H1 (cell line): ENCODE measurements at regions not wholly inside any gene's neighbourhood (a gene's known extent, or its start where the extent isn't known, plus 50 kb on each side); places are given as distances from the start of the nearest gene placed in this dataset.

Experiments
- EP300 ChIP-seq, 2 experiments: IDR thresholded peaks; 1 replicate in 1 of 2; 2 replicates in 1 of 2; pipeline ENCODE4 v1.6.1; 2011 to 2012; ENCODE audit warnings: low read depth in 2 of 2, low read length in 2 of 2, mild to moderate bottlenecking in 2 of 2, borderline replicate concordance in 1 of 2, inconsistent platforms in 1 of 2, moderate library complexity in 1 of 2
- EZH2 ChIP-seq: fragments of 200-600 bp; sonication (generic); IDR thresholded peaks from 2 replicates; pipeline ENCODE4 v1.7.1; 2012; ENCODE audit warnings: low read depth, mild to moderate bottlenecking, moderate library complexity, low read length, inconsistent platforms; ENCODE audit not compliant: severe bottlenecking
- JUN ChIP-seq: IDR thresholded peaks from 2 replicates; pipeline ENCODE4 v1.6.1; 2011; ENCODE audit warnings: low read depth, mild to moderate bottlenecking, improper control_type of control experiment, low read length
- JUND ChIP-seq: IDR thresholded peaks from 2 replicates; pipeline ENCODE4 v1.6.1; 2011; ENCODE audit warnings: mild to moderate bottlenecking, improper control_type of control experiment, low read length
- POLR2A ChIP-seq, 2 experiments: IDR thresholded peaks; 1 replicate in 1 of 2; 2 replicates in 1 of 2; pipeline ENCODE4 v1.6.1; 2011; ENCODE audit warnings: low read depth in 2 of 2, low read length in 2 of 2, mild to moderate bottlenecking in 2 of 2; ENCODE audit errors: control extremely low read depth in 1 of 2
- POLR2AphosphoS5 ChIP-seq: IDR thresholded peaks from 2 replicates; pipeline ENCODE4 v1.6.1; 2011; ENCODE audit warnings: low read depth, low read length
- RAD21 ChIP-seq, 2 experiments: IDR thresholded peaks in 1 of 2; conservative IDR thresholded peaks in 1 of 2; 2 replicates each; pipeline ENCODE4 v1.6.1; 2011; ENCODE audit warnings: low read depth in 2 of 2, low read length in 2 of 2, improper control_type of control experiment in 1 of 2, inconsistent platforms in 1 of 2, mild to moderate bottlenecking in 1 of 2, moderate library complexity in 1 of 2
- RFX5 ChIP-seq: IDR thresholded peaks from 2 replicates; pipeline ENCODE4 v1.6.1; 2011; ENCODE audit warnings: low read depth, low read length, improper control_type of control experiment, borderline replicate concordance
- SP4 ChIP-seq: IDR thresholded peaks from 2 replicates; pipeline ENCODE4 v1.6.1; 2012; ENCODE audit warnings: low read length, inconsistent platforms
- ZNF274 ChIP-seq: IDR thresholded peaks from 2 replicates; pipeline ENCODE4 v1.7.0; 2012; ENCODE audit warnings: low read length, borderline replicate concordance; ENCODE audit errors: extremely low read depth
- TF ChIP-seq, protein P1 (sequence below), 3 experiments: IDR thresholded peaks; 1 replicate in 2 of 3; 2 replicates in 1 of 3; pipeline versions ENCODE4 v1.5.1 to v1.6.1; 2011; ENCODE audit warnings: low read length in 3 of 3, mild to moderate bottlenecking in 3 of 3, inconsistent platforms in 2 of 3, low read depth in 1 of 3, moderate library complexity in 1 of 3; ENCODE audit not compliant: insufficient read depth in 1 of 3; ENCODE audit errors: control extremely low read depth in 1 of 3
- TF ChIP-seq, protein P2 (sequence below): IDR thresholded peaks from 2 replicates; pipeline ENCODE4 v1.6.1; 2011; ENCODE audit warnings: low read depth, mild to moderate bottlenecking, low read length; ENCODE audit not compliant: insufficient read depth

DNA sequence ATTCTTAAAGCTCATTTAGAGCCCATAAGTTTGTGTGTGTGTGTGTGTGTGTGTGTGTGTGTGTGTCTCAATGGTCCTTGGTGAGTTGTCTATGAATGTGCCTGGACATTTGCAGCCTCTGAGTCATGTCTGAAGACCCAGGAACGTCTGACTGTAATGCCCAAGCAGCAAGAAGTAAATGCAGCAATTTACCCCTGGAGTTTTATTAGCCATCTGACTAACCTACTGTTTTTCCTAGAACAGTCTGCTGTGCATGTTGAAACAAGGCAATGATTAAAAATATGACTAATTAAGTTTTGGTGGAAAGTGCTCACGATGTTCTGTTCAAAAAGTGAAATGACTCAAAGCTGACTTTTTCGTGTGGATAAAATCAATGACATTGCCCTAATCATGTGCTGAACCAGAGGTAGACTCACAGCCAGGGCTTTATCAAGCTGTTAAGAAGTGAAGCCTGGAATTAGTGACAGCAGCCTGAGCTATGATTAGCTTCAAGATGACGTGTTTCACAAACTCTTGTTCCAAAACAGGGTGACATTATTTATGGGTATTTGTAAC lies 201.6 kb downstream of the CPE start:
- TF ChIP-seq, protein P1, sequence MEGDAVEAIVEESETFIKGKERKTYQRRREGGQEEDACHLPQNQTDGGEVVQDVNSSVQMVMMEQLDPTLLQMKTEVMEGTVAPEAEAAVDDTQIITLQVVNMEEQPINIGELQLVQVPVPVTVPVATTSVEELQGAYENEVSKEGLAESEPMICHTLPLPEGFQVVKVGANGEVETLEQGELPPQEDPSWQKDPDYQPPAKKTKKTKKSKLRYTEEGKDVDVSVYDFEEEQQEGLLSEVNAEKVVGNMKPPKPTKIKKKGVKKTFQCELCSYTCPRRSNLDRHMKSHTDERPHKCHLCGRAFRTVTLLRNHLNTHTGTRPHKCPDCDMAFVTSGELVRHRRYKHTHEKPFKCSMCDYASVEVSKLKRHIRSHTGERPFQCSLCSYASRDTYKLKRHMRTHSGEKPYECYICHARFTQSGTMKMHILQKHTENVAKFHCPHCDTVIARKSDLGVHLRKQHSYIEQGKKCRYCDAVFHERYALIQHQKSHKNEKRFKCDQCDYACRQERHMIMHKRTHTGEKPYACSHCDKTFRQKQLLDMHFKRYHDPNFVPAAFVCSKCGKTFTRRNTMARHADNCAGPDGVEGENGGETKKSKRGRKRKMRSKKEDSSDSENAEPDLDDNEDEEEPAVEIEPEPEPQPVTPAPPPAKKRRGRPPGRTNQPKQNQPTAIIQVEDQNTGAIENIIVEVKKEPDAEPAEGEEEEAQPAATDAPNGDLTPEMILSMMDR (IDR thresholded peaks at IDR 0.05; ENCODE audit: control extremely low read depth in 1 of 3, insufficient read depth in 1 of 3, low read depth in 1 of 3, low read length in 3 of 3): no peak
- TF ChIP-seq, protein P2, sequence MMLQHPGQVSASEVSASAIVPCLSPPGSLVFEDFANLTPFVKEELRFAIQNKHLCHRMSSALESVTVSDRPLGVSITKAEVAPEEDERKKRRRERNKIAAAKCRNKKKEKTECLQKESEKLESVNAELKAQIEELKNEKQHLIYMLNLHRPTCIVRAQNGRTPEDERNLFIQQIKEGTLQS: no peak
- TF ChIP-seq POLR2AphosphoS5 (no peak), EZH2 (no peak), POLR2A (IDR thresholded peaks at IDR 0.05; ENCODE audit: control extremely low read depth in 1 of 2, low read depth in 2 of 2, low read length in 2 of 2) (no peak), EP300 (IDR thresholded peaks at IDR 0.05; ENCODE audit: borderline replicate concordance in 1 of 2, low read depth in 2 of 2, low read length in 2 of 2) (no peak), SP4 (no peak), RFX5 (no peak), JUN (no peak), RAD21 (IDR thresholded peaks at IDR 0.05 in 1 of 2, conservative IDR thresholded peaks at IDR 0.05 in 1 of 2; ENCODE audit: low read depth in 2 of 2, low read length in 2 of 2) (no peak), JUND (no peak), ZNF274 (no peak)
